NCI-H2171 treated with DMSO at 0.1 percent for 48 hours (cell line): ENCODE measurements at regions not wholly inside any gene's neighbourhood (a gene's known extent, or its start where the extent isn't known, plus 50 kb on each side); places are given as distances from the start of the nearest gene placed in this dataset.
"Not testable (repeated sequence)": the region's sequence is repeated elsewhere in the genome, so short reads cannot be mapped to it uniquely, and the experiment has no call there.

Experiments
- DNase-seq: peaks from one replicate; lab custom pipeline; 2025; lab: John Stamatoyannopoulos, UW

- DNase-seq = not testable (repeated sequence)
Observed at GRCh38 chrX:76774912-76775311, 347.4 kb downstream of the MAGEE1 start.

GRCh38 chrX:76796311-76796710 lies 368.8 kb downstream of the MAGEE1 start:
- DNase-seq = peak; percentile 26

GRCh38 chrX:76802708-76803107 lies 375.2 kb downstream of the MAGEE1 start:
- no peak for DNase-seq

GRCh38 chrX:76815754-76816153 lies 388.2 kb downstream of the MAGEE1 start:
- no peak for DNase-seq

- DNase-seq = not testable (repeated sequence)
Observed at GRCh38 chrX:76817279-76817678, 389.8 kb downstream of the MAGEE1 start.

GRCh38 chrX:76821276-76821675 lies 393.8 kb downstream of the MAGEE1 start:
- DNase-seq = no peak

GRCh38 chrX:76827672-76828071 lies 400.2 kb downstream of the MAGEE1 start:
- DNase-seq = no peak

GRCh38 chrX:76840902-76841301 lies 413.4 kb downstream of the MAGEE1 start:
- peak; percentile 41 for DNase-seq

- no peak for DNase-seq
Observed at GRCh38 chrX:76850851-76851250, 423.3 kb downstream of the MAGEE1 start.

- no peak for DNase-seq
Observed at GRCh38 chrX:76862509-76862908, 435.0 kb downstream of the MAGEE1 start.

GRCh38 chrX:76893930-76894329 lies 466.4 kb downstream of the MAGEE1 start:
- no peak for DNase-seq

GRCh38 chrX:76915836-76916235 lies 488.3 kb downstream of the MAGEE1 start:
- no peak for DNase-seq

- no peak for DNase-seq
Observed at GRCh38 chrX:76918033-76918432, 490.5 kb downstream of the MAGEE1 start.

- no peak for DNase-seq
Observed at GRCh38 chrX:76919761-76920160, 492.3 kb downstream of the MAGEE1 start.

GRCh38 chrX:76920607-76921006 lies 493.1 kb downstream of the MAGEE1 start:
- DNase-seq = no peak

- DNase-seq = no peak
Observed at GRCh38 chrX:76921176-76921575, 493.7 kb downstream of the MAGEE1 start.

- no peak for DNase-seq
Observed at GRCh38 chrX:76922100-76922499, 494.6 kb downstream of the MAGEE1 start.

- not testable (repeated sequence) for DNase-seq
Observed at GRCh38 chrX:76924616-76925015, 497.1 kb downstream of the MAGEE1 start.

- no peak for DNase-seq
Observed at GRCh38 chrX:76931518-76931917, 504.0 kb downstream of the MAGEE1 start.

- no peak for DNase-seq
Observed at GRCh38 chrX:76957485-76957884, 489.7 kb upstream of the FGF16 start.

- no peak for DNase-seq
Observed at GRCh38 chrX:76971393-76972376, 475.5 kb upstream of the FGF16 start.

- DNase-seq = no peak
Observed at GRCh38 chrX:76977452-76977851, 469.7 kb upstream of the FGF16 start.

GRCh38 chrX:76987381-76987780 lies 459.8 kb upstream of the FGF16 start:
- peak; percentile 2 for DNase-seq

- DNase-seq = no peak
Observed at GRCh38 chrX:76996641-76997040, 450.5 kb upstream of the FGF16 start.
